ENCODE measurements at regions not wholly inside any gene's neighbourhood (a gene's known extent, or its start where the extent isn't known, plus 50 kb on each side); places are given as distances from the start of the nearest gene placed in this dataset.

DNA sequence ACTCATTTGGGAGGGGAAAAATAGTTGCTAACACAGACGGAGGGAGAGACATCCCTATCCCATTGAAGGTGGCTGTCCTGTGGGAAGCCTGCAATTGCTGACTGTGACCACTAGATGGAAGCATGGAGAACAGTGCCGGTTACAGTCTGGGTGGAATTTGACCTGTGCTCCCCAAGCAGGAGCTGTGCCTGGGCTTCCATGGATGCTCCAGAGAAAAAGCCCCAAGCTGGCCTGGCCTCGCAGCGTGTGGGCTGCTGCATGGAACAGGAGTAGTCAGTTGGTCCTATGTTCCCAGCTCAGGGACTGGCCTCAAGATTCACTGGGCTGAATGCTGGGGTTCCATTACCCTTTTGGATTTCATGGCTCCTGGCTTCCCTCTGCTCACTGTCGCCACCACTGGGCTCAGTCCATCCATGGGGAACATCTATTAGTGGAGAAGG lies 116.3 kb upstream of the CHD6 start:
- TF ChIP-seq TEAD4 (IDR thresholded peaks at IDR 0.05) (no peak), ZBTB7A (IDR thresholded peaks at IDR 0.05; ENCODE audit: low read depth) (no peak), FOXM1 (IDR thresholded peaks at IDR 0.05; ENCODE audit: borderline replicate concordance, low read depth) (no peak), MAX (IDR thresholded peaks at IDR 0.05) (no peak), CEBPB (IDR thresholded peaks at IDR 0.05) (no peak), EP300 (IDR thresholded peaks at IDR 0.05; ENCODE audit: borderline replicate concordance) (no peak), TCF12 (IDR thresholded peaks at IDR 0.05; ENCODE audit: low read depth) (no peak), TAF1 (IDR thresholded peaks at IDR 0.05; ENCODE audit: low read depth) (no peak), USF1 (IDR thresholded peaks at IDR 0.05) (no peak), RAD21 (IDR thresholded peaks at IDR 0.05; ENCODE audit: low read depth) (peak; percentile 40; the same call in 1 of the 2 replicates), NFIC (IDR thresholded peaks at IDR 0.05) (no peak), EGR1 (IDR thresholded peaks at IDR 0.05) (no peak)
- TF ChIP-seq, protein P1, sequence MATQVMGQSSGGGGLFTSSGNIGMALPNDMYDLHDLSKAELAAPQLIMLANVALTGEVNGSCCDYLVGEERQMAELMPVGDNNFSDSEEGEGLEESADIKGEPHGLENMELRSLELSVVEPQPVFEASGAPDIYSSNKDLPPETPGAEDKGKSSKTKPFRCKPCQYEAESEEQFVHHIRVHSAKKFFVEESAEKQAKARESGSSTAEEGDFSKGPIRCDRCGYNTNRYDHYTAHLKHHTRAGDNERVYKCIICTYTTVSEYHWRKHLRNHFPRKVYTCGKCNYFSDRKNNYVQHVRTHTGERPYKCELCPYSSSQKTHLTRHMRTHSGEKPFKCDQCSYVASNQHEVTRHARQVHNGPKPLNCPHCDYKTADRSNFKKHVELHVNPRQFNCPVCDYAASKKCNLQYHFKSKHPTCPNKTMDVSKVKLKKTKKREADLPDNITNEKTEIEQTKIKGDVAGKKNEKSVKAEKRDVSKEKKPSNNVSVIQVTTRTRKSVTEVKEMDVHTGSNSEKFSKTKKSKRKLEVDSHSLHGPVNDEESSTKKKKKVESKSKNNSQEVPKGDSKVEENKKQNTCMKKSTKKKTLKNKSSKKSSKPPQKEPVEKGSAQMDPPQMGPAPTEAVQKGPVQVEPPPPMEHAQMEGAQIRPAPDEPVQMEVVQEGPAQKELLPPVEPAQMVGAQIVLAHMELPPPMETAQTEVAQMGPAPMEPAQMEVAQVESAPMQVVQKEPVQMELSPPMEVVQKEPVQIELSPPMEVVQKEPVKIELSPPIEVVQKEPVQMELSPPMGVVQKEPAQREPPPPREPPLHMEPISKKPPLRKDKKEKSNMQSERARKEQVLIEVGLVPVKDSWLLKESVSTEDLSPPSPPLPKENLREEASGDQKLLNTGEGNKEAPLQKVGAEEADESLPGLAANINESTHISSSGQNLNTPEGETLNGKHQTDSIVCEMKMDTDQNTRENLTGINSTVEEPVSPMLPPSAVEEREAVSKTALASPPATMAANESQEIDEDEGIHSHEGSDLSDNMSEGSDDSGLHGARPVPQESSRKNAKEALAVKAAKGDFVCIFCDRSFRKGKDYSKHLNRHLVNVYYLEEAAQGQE (IDR thresholded peaks at IDR 0.05; ENCODE audit: low read depth), result no peak
